Fibroblast of the aortic adventitia (primary cell): ENCODE measurements at regions not wholly inside any gene's neighbourhood (a gene's known extent, or its start where the extent isn't known, plus 50 kb on each side); places are given as distances from the start of the nearest gene placed in this dataset.

Source experiments
- DNase-seq: peaks from one replicate; pipeline ENCODE4 v3.0.0-alpha.2; 2010; ENCODE audit warnings: low read depth
- H3K4me3 ChIP-seq: 2 replicates; pipeline ENCODE4 v1.5.1; 2011; ENCODE audit warnings: low read depth, mild to moderate bottlenecking, control low read depth, low read length, moderate library complexity
- CTCF ChIP-seq: IDR thresholded peaks from 2 replicates; pipeline ENCODE4 v1.5.1; 2011; ENCODE audit warnings: mild to moderate bottlenecking, low read length, control low read depth, inconsistent platforms; ENCODE audit not compliant: insufficient read depth

DNA sequence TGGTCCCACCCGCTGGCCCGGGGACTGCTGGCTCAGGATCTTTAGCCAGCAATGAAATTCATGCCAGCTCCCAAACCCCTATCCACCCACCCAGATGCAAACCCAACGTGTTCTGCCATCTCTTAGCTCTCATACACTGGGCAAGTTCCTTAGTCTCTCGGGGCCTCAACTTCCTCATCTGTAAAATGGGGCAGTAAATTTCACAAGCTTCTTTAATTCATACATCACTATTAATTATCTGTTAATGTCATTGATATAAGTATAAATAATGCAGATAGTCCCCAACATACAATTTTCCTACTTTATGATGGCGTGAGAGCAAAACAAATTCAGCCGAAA, 398.7 kb downstream of the SOX9 start:
- DNase-seq, result no peak
- H3K4me3 ChIP-seq, result no peak overlapping the region
- no peak for TF ChIP-seq CTCF

GRCh38 chr17:72520665-72521303, 400.0 kb downstream of the SOX9 start:
- H3K4me3 ChIP-seq, result no peak overlapping the region
- no peak for TF ChIP-seq CTCF
- no peak for DNase-seq

GRCh38 chr17:72523491-72523890, 402.7 kb downstream of the SOX9 start:
- no peak for TF ChIP-seq CTCF
- H3K4me3 ChIP-seq, result no peak overlapping the region
- DNase-seq, result peak; percentile 75

DNA sequence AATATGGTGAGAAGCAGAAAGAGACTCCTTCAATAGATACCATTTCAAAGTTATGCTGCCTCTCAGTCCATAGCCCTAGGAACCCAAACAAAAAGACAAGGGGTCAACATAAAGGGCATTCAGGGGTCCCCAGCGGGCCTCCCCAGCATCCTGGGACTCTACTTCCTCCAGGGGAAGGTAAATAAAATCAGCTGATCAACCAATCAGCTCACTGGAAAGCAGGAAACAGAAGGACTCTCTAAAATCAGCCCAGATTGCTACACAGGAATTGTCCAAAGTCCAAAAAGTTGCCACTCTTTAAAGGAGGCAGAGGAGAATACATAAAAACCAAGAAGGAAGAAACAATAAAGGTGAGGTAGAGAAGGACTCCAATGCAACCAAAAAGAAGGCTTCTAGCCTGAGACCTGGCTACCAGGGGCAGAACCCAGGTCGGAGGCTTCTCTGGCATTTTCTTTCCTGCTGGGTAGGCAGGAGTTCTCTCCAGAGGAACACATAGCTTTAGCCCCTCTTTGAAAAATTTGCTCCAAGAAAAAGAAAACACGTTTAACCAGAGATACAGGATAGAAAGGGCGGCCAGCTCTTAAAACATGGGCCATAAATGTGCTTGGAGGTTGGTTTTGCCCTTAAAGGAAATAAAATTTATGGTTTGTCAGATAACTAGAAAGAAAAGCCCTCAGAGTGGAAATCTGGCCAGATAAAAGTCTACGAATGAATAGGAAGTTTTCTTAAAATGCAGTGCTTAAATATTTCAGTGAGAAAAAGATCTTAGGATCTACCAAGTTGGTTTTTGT, 404.6 kb downstream of the SOX9 start:
- no peak for TF ChIP-seq CTCF
- peak; percentile 33 for DNase-seq
- H3K4me3 ChIP-seq, result no peak overlapping the region

DNA sequence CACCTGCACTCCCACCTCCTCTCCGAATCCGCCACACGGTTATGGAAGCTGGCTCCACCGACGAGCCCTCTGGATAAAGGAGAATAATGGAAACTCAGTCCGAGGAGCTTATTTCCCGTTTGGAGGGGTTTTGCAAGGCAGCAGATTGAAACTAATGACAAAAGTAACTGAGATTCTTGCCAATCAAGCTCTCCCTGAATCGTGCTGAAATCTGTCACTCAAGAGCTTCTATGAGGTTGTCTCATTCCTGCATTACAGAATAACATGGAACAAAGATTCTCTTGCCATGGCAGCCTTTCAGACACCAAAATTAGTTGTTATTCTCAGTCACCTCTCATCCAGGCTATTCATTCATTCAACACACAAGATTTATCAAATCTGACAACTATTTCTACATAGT, 405.9 kb downstream of the SOX9 start:
- no peak overlapping the region for H3K4me3 ChIP-seq
- TF ChIP-seq CTCF, result no peak
- no peak for DNase-seq

DNA sequence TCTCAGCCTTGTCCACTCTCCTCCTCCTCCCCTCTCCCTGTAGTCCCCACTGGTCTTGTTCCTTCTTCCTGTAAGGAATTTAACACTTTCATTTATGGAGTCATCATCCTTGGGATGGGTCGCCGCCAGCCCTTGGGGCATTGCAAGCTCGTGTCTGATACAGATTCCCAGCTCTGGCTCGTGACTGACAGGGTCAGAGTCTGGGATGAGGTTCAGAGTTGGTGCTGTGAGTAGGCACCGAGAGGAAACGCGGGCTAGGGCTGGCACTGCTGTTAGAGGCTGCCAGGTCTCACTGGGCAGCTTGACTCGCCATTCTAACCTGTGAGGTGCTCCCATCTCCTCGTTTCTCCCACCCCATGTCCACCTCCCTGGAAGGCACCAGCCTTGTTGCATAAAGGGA, 407.0 kb downstream of the SOX9 start:
- no peak for DNase-seq
- TF ChIP-seq CTCF, result no peak
- no peak overlapping the region for H3K4me3 ChIP-seq

DNA sequence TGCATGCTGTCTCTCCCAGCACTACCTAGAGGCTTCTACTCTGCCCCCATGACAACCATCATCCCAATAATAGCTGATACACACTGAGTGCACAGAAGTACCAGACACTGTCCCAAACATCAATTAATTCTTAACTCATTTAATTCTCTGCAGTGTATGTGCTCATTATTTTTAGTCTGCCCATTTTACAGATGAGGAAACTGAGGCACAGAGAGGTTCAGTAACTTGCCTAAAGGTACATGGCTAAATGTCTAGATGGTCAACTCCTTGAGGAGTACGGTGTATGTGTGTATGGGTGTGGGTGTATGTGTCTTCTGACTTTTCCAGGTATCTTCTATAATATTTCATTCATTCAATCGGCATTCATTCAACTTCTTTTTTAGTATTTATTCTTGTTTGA, 407.9 kb downstream of the SOX9 start:
- no peak overlapping the region for H3K4me3 ChIP-seq
- DNase-seq, result no peak
- no peak for TF ChIP-seq CTCF
